ENCODE measurements at regions not wholly inside any gene's neighbourhood (a gene's known extent, or its start where the extent isn't known, plus 50 kb on each side); places are given as distances from the start of the nearest gene placed in this dataset.

- Histone ChIP-seq H3K36me3 (no peaks in the 10 kb centered on the region), H3K27me3 (no peaks in the 10 kb centered on the region), H3K9me3 (no peaks in the 10 kb centered on the region), H3K4me3 (peak overlapping the region; percentile 20 to 32 (median 24)), H3K4me1 (peaks cover 0 to 5% (median 2%) of the 10 kb centered on the region in 4 donors), H3K27ac (peak overlapping the region in 2 of 5 donors; percentile 19 to 37)
- TF ChIP-seq EP300 (IDR thresholded peaks at IDR 0.05) (no peak), CTCF (IDR thresholded peaks at IDR 0.05) (no peak), POLR2AphosphoS5 (IDR thresholded peaks at IDR 0.05) (no peak), POLR2A (IDR thresholded peaks at IDR 0.05) (no peak)
- intact Hi-C loops (cut with DNase I; ENCODE audit: low total_unique reads), result no loop called here
- 36 to 49% (median 45%) methylated on average over 7 of the region's 7 CpGs for WGBS, 5 donors
- DNase-seq, result peak in 1 of 2 donors; percentile 26
Observed at GRCh38 chr4:147057611-147058190, 112.0 kb upstream of the TTC29 start.

- no peak for TF ChIP-seq POLR2A (IDR thresholded peaks at IDR 0.05)
- no peak for TF ChIP-seq POLR2AphosphoS5 (IDR thresholded peaks at IDR 0.05)
- no peak for TF ChIP-seq EP300 (IDR thresholded peaks at IDR 0.05)
- no peak for TF ChIP-seq CTCF (IDR thresholded peaks at IDR 0.05)
- 85 to 94% (median 90%) methylated on average over 6 of the region's 6 CpGs for WGBS, 5 donors
Observed at GRCh38 chr4:147059064-147059731, 113.5 kb upstream of the TTC29 start.

GRCh38 chr4:147060151-147060931, 114.7 kb upstream of the TTC29 start:
- H3K4me1 ChIP-seq, result peaks cover 0 to 5% (median 2%) of the 10 kb centered on the region in 4 donors
- no peaks in the 10 kb centered on the region for H3K27me3 ChIP-seq
- H3K36me3 ChIP-seq, result no peaks in the 10 kb centered on the region
- H3K4me3 ChIP-seq, result no peak overlapping the region
- intact Hi-C loops (cut with DNase I; ENCODE audit: low total_unique reads), result no loop called here
- DNase-seq, result peak in 1 of 2 donors; percentile 69
- no peak overlapping the region for H3K27ac ChIP-seq
- TF ChIP-seq POLR2A (IDR thresholded peaks at IDR 0.05), result no peak
- no peak for TF ChIP-seq CTCF (IDR thresholded peaks at IDR 0.05)
- H3K9me3 ChIP-seq, result no peaks in the 10 kb centered on the region
- 64 to 84% (median 75%) methylated on average over 4 of the region's 4 CpGs for WGBS, 5 donors

More at GRCh38 chr4:147059064-147059731, 113.5 kb upstream of the TTC29 start:
- Histone ChIP-seq H3K4me3 (no peak overlapping the region), H3K9me3 (no peaks in the 10 kb centered on the region), H3K27ac (no peak overlapping the region), H3K4me1 (peaks cover 0 to 5% (median 2%) of the 10 kb centered on the region in 4 donors), H3K36me3 (no peaks in the 10 kb centered on the region), H3K27me3 (no peaks in the 10 kb centered on the region)
- intact Hi-C loops (cut with DNase I; ENCODE audit: low total_unique reads), result no loop called here
- no peak for DNase-seq

GRCh38 chr4:147064856-147065255, 119.2 kb upstream of the TTC29 start:
- H3K27me3 ChIP-seq, result no peaks in the 10 kb centered on the region
- intact Hi-C loops (cut with DNase I; ENCODE audit: low total_unique reads), result no loop called here
- no peak for TF ChIP-seq POLR2A (IDR thresholded peaks at IDR 0.05)
- TF ChIP-seq EP300 (IDR thresholded peaks at IDR 0.05), result no peak
- TF ChIP-seq CTCF (IDR thresholded peaks at IDR 0.05), result no peak
- no peak for TF ChIP-seq POLR2AphosphoS5 (IDR thresholded peaks at IDR 0.05)
- 79 to 84% (median 80%) methylated on average over 5 of the region's 5 CpGs for WGBS, 5 donors
- H3K4me1 ChIP-seq, result no peaks in the 10 kb centered on the region
- H3K4me3 ChIP-seq, result no peak overlapping the region
- DNase-seq, result no peak
- no peaks in the 10 kb centered on the region for H3K9me3 ChIP-seq
- H3K27ac ChIP-seq, result no peak overlapping the region
- H3K36me3 ChIP-seq, result no peaks in the 10 kb centered on the region
